ENCODE measurements at regions not wholly inside any gene's neighbourhood (a gene's known extent, or its start where the extent isn't known, plus 50 kb on each side); places are given as distances from the start of the nearest gene placed in this dataset.

- no peak for DNase-seq
Measured at GRCh38 chr6:65900928-65901327, 193.9 kb upstream of the EYS start.

GRCh38 chr6:65896140-65896539, 189.1 kb upstream of the EYS start:
- DNase-seq = no peak

- no peak for DNase-seq
Measured at GRCh38 chr6:65876668-65877067, 169.6 kb upstream of the EYS start.

- DNase-seq = no peak
Measured at GRCh38 chr6:65852369-65852852, 145.4 kb upstream of the EYS start.

GRCh38 chr6:65830151-65830550, 123.1 kb upstream of the EYS start:
- no peak for DNase-seq

- DNase-seq = no peak
Measured at GRCh38 chr6:65819152-65819551, 112.1 kb upstream of the EYS start.

GRCh38 chr6:65818576-65818975, 111.5 kb upstream of the EYS start:
- no peak for DNase-seq

- no peak for DNase-seq
Measured at GRCh38 chr6:65816991-65817390, 110.0 kb upstream of the EYS start.

GRCh38 chr6:65814071-65814470, 107.0 kb upstream of the EYS start:
- DNase-seq = no peak

- DNase-seq = no peak
Measured at GRCh38 chr6:65803186-65803585, 96.2 kb upstream of the EYS start.

- DNase-seq = no peak
Measured at GRCh38 chr6:65799389-65799788, 92.4 kb upstream of the EYS start.

- DNase-seq = no peak
Measured at GRCh38 chr6:65798280-65799014, 91.4 kb upstream of the EYS start.

- no peak for DNase-seq
Measured at GRCh38 chr6:65790666-65791065, 83.6 kb upstream of the EYS start.

- DNase-seq = no peak
Measured at GRCh38 chr6:65787787-65788186, 80.8 kb upstream of the EYS start.

- no peak for DNase-seq
Measured at GRCh38 chr6:65786815-65787214, 79.8 kb upstream of the EYS start.

- no peak for DNase-seq
Measured at GRCh38 chr6:65780691-65781090, 73.7 kb upstream of the EYS start.

- no peak for DNase-seq
Measured at GRCh38 chr6:65776332-65776731, 69.3 kb upstream of the EYS start.

- no peak for DNase-seq
Measured at GRCh38 chr6:65771946-65772345, 64.9 kb upstream of the EYS start.

GRCh38 chr6:65761890-65762289, 54.9 kb upstream of the EYS start:
- DNase-seq = no peak

- no peak for DNase-seq
Measured at GRCh38 chr6:65760285-65760684, 53.3 kb upstream of the EYS start.

Measured in CD4-positive, alpha-beta T cell treated with Interleukin-1 beta for 1 hour (primary cell).